Thyroid gland (tissue), 4 donors: ENCODE measurements at regions not wholly inside any gene's neighbourhood (a gene's known extent, or its start where the extent isn't known, plus 50 kb on each side); places are given as distances from the start of the nearest gene placed in this dataset.

ENCODE experiments used
- DNase-seq, 2 donors: peaks; one replicate each; pipeline ENCODE4 v3.0.0-alpha.2; 2019
- H3K27ac ChIP-seq, 3 donors: fragments of 200-600 bp; sonication (generic); 1 replicate in 2 of 3; 2 replicates in 1 of 3; pipeline ENCODE4 v1.5.1; 2016 to 2019; ENCODE audit warnings: mild to moderate bottlenecking in 1 of 3, moderate library complexity in 1 of 3
- H3K27me3 ChIP-seq: fragments of 200-600 bp; sonication (generic); one replicate; pipeline ENCODE4 v1.5.1; 2019
- H3K36me3 ChIP-seq, 2 donors: fragments of 200-600 bp; sonication (generic); one replicate each; pipeline ENCODE4 v1.5.1; 2016 to 2019
- H3K4me1 ChIP-seq, 2 donors: fragments of 200-600 bp; sonication (generic); one replicate each; pipeline ENCODE4 v1.5.1; 2017 to 2019
- H3K4me3 ChIP-seq, 3 donors: fragments of 200-600 bp; sonication (generic); replicated peaks in 1 of 3; 1 replicate in 2 of 3; 2 replicates in 1 of 3; pipeline ENCODE4 v1.5.1; 2016; ENCODE audit warnings: mild to moderate bottlenecking in 1 of 3
- H3K9me3 ChIP-seq: fragments of 200-600 bp; sonication (generic); one replicate; pipeline ENCODE4 v1.5.1; 2017
- CTCF ChIP-seq, 6 experiments: fragments of 200-600 bp in 3 of 6; fragments of 450-650 bp in 3 of 6; sonication (generic) in 3 of 6; IDR thresholded peaks; one replicate each; pipeline ENCODE4 v1.5.1; 2016 to 2019; ENCODE audit warnings: antibody characterized with exemption in 6 of 6, mild to moderate bottlenecking in 2 of 6, inconsistent platforms in 1 of 6, moderate library complexity in 1 of 6
- POLR2A ChIP-seq, 2 donors: fragments of 450-650 bp; IDR thresholded peaks; one replicate each; pipeline ENCODE4 v1.6.1; 2017; ENCODE audit warnings: antibody characterized with exemption in 2 of 2, mild to moderate bottlenecking in 2 of 2, moderate library complexity in 1 of 2
- WGBS, 2 donors: methylation state at CpG; one replicate each; pipeline ENCODE4 v1.1.5; 2017; 5-methylcytosine and 5-hydroxymethylcytosine counted together
- intact Hi-C: fragments of 100-400 bp; cut with DNase I; formaldehyde crosslinking; loops from one replicate; pipeline ENCODE4 v1.15.1; 2023

GRCh38 chr7:119684763-119685162 is 588.2 kb upstream of the KCND2 start:
- H3K36me3 ChIP-seq: no peaks in the 10 kb centered on the region
- H3K27ac ChIP-seq: no peak overlapping the region
- TF ChIP-seq CTCF (IDR thresholded peaks at IDR 0.05) (no peak), POLR2A (IDR thresholded peaks at IDR 0.05) (no peak)
- H3K9me3 ChIP-seq: no peaks in the 10 kb centered on the region
- H3K4me3 ChIP-seq: no peak overlapping the region
- no peaks in the 10 kb centered on the region for H3K27me3 ChIP-seq
- intact Hi-C loops: no loop called here
- DNase-seq: no peak
- no peaks in the 10 kb centered on the region for H3K4me1 ChIP-seq

GRCh38 chr7:119685906-119686305 is 587.1 kb upstream of the KCND2 start:
- WGBS, 2 donors: 81 to 85% methylated on average over 2 of the region's 2 CpGs

GRCh38 chr7:119688831-119689230 is 584.1 kb upstream of the KCND2 start:
- Histone ChIP-seq H3K36me3 (no peaks in the 10 kb centered on the region), H3K9me3 (no peaks in the 10 kb centered on the region), H3K27ac (no peak overlapping the region), H3K4me1 (no peaks in the 10 kb centered on the region), H3K4me3 (no peak overlapping the region), H3K27me3 (no peaks in the 10 kb centered on the region)
- no peak for TF ChIP-seq CTCF (IDR thresholded peaks at IDR 0.05)
- no peak for TF ChIP-seq POLR2A (IDR thresholded peaks at IDR 0.05)
- 85 to 93% methylated on average over 2 of the region's 2 CpGs for WGBS, 2 donors
- intact Hi-C loops: no loop called here
- DNase-seq: no peak

More at GRCh38 chr7:119685906-119686305, 587.1 kb upstream of the KCND2 start:
- H3K4me3 ChIP-seq: no peak overlapping the region
- H3K4me1 ChIP-seq: no peaks in the 10 kb centered on the region
- TF ChIP-seq CTCF (IDR thresholded peaks at IDR 0.05) (no peak), POLR2A (IDR thresholded peaks at IDR 0.05) (no peak)
- H3K36me3 ChIP-seq: no peaks in the 10 kb centered on the region
- no peaks in the 10 kb centered on the region for H3K27me3 ChIP-seq
- no peaks in the 10 kb centered on the region for H3K9me3 ChIP-seq
- H3K27ac ChIP-seq: no peak overlapping the region
- no peak for DNase-seq
- intact Hi-C loops: no loop called here

- H3K9me3 ChIP-seq: no peaks in the 10 kb centered on the region
- intact Hi-C loops: no loop called here
- H3K4me1 ChIP-seq: no peaks in the 10 kb centered on the region
- H3K36me3 ChIP-seq: no peaks in the 10 kb centered on the region
- TF ChIP-seq CTCF (IDR thresholded peaks at IDR 0.05) (no peak), POLR2A (IDR thresholded peaks at IDR 0.05) (no peak)
- no peak overlapping the region for H3K4me3 ChIP-seq
- no peaks in the 10 kb centered on the region for H3K27me3 ChIP-seq
- no peak for DNase-seq
- WGBS, 2 donors: 71 to 75% methylated on average over 3 of the region's 3 CpGs
- H3K27ac ChIP-seq: no peak overlapping the region
These were observed 580.4 kb upstream of the KCND2 start for GRCh38 chr7:119692541-119692940.

GRCh38 chr7:119694506-119694905 is 578.5 kb upstream of the KCND2 start:
- H3K4me1 ChIP-seq: no peaks in the 10 kb centered on the region
- no peaks in the 10 kb centered on the region for H3K9me3 ChIP-seq
- no peak for TF ChIP-seq CTCF (IDR thresholded peaks at IDR 0.05)
- DNase-seq: no peak
- no peaks in the 10 kb centered on the region for H3K36me3 ChIP-seq
- WGBS, 2 donors: 59 to 74% methylated on average over 1 of the region's 1 CpG
- intact Hi-C loops: no loop called here
- no peak overlapping the region for H3K27ac ChIP-seq
- H3K27me3 ChIP-seq: no peaks in the 10 kb centered on the region
- H3K4me3 ChIP-seq: no peak overlapping the region
